ENCODE measurements at regions not wholly inside any gene's neighbourhood (a gene's known extent, or its start where the extent isn't known, plus 50 kb on each side); places are given as distances from the start of the nearest gene placed in this dataset.
"Not testable (repeated sequence)": the region's sequence is repeated elsewhere in the genome, so short reads cannot be mapped to it uniquely, and the experiment has no call there.

DNA sequence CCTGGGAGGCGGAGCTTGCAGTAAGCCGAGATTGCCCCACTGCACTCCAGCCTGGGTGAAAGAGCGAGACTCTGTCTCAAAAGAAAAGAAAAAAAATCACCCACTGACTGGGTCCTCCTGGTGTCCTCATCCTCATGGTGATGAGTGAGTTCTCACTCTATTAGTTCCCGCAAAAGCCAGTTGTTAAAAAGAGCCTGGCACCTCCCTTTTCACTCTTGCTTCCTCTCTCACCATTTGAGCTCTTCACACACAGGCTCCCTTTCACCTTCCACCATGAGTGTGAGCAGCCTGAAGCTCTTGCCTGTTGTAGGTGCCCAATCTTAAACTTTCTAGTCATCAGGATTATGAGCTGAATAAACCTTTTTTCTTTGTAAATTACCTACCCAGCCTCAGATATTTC lies 176.4 kb downstream of the SLC38A4 start:
- H3K9me3 ChIP-seq (ENCODE audit: control insufficient read depth, insufficient read depth, low read depth, low read length) = no peaks in the 10 kb centered on the region
- H3K36me3 ChIP-seq (ENCODE audit: control insufficient read depth, insufficient read depth, low read length) = no peaks in the 10 kb centered on the region
- H4K20me1 ChIP-seq (ENCODE audit: control insufficient read depth, extremely low read depth, insufficient read depth, low read length) = no peaks in the 10 kb centered on the region
- TF ChIP-seq EZH2 (IDR thresholded peaks at IDR 0.05; ENCODE audit: low read length, missing control alignments) = no peak
- TF ChIP-seq, protein P1, sequence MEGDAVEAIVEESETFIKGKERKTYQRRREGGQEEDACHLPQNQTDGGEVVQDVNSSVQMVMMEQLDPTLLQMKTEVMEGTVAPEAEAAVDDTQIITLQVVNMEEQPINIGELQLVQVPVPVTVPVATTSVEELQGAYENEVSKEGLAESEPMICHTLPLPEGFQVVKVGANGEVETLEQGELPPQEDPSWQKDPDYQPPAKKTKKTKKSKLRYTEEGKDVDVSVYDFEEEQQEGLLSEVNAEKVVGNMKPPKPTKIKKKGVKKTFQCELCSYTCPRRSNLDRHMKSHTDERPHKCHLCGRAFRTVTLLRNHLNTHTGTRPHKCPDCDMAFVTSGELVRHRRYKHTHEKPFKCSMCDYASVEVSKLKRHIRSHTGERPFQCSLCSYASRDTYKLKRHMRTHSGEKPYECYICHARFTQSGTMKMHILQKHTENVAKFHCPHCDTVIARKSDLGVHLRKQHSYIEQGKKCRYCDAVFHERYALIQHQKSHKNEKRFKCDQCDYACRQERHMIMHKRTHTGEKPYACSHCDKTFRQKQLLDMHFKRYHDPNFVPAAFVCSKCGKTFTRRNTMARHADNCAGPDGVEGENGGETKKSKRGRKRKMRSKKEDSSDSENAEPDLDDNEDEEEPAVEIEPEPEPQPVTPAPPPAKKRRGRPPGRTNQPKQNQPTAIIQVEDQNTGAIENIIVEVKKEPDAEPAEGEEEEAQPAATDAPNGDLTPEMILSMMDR (conservative IDR thresholded peaks at IDR 0.05 in 1 of 2, IDR thresholded peaks at IDR 0.05 in 1 of 2; ENCODE audit: low read depth in 1 of 2, low read length in 2 of 2) = no peak
- H2AFZ ChIP-seq (ENCODE audit: low read length) = no peak overlapping the region
- DNase-seq (ENCODE audit: low read depth in 2 of 2) = no peak
- no peak overlapping the region for H3K4me3 ChIP-seq (replicated peaks in 1 of 4; ENCODE audit: control extremely low read depth in 1 of 4, insufficient read depth in 1 of 4, low read depth in 3 of 4, low read length in 4 of 4)
- H3K9ac ChIP-seq (ENCODE audit: insufficient read depth, low read length) = no peak overlapping the region
- H3K4me2 ChIP-seq (ENCODE audit: extremely low read depth, insufficient read depth, low read length) = no peak overlapping the region
- H3K79me2 ChIP-seq (ENCODE audit: control insufficient read depth, insufficient read depth, low read length) = no peaks in the 10 kb centered on the region
- H3K27me3 ChIP-seq (ENCODE audit: control insufficient read depth, insufficient read depth, low read length) = no peaks in the 10 kb centered on the region
- H3K27ac ChIP-seq (ENCODE audit: insufficient read depth, low read length) = no peak overlapping the region
- no peaks in the 10 kb centered on the region for H3K4me1 ChIP-seq (ENCODE audit: control insufficient read depth, extremely low read depth, insufficient read depth, low read length)

DNA sequence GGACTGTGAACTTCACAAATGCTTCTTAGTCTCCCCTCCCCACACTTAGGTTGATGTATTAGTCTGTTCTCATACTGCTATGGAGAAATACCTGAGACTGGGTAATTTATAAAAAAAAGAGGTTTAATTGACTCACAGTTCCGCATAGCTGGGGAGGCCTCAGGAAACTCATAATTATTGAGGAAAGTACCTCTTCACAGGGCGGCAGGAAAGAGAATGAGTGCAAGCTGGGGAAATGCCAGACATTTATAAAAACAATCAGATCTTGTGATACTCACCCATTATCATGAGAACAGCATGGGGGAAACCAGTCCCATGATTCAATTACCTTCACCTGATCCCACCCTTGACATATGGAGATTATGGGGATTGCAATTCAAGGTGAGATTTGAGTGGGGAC lies 178.8 kb downstream of the SLC38A4 start:
- no peak for TF ChIP-seq EZH2 (IDR thresholded peaks at IDR 0.05; ENCODE audit: low read length, missing control alignments)
- TF ChIP-seq, protein P1 (conservative IDR thresholded peaks at IDR 0.05 in 1 of 2, IDR thresholded peaks at IDR 0.05 in 1 of 2; ENCODE audit: low read depth in 1 of 2, low read length in 2 of 2) = no peak
- Histone ChIP-seq H3K36me3 (ENCODE audit: control insufficient read depth, insufficient read depth, low read length) (no peaks in the 10 kb centered on the region), H3K9ac (ENCODE audit: insufficient read depth, low read length) (no peak overlapping the region), H2AFZ (ENCODE audit: low read length) (no peak overlapping the region), H3K27me3 (ENCODE audit: control insufficient read depth, insufficient read depth, low read length) (no peaks in the 10 kb centered on the region), H3K4me2 (ENCODE audit: extremely low read depth, insufficient read depth, low read length) (no peak overlapping the region), H3K9me3 (ENCODE audit: control insufficient read depth, insufficient read depth, low read depth, low read length) (no peaks in the 10 kb centered on the region), H3K4me3 (replicated peaks in 1 of 4; ENCODE audit: control extremely low read depth in 1 of 4, insufficient read depth in 1 of 4, low read depth in 3 of 4, low read length in 4 of 4) (no peak overlapping the region), H3K79me2 (ENCODE audit: control insufficient read depth, insufficient read depth, low read length) (no peaks in the 10 kb centered on the region), H3K4me1 (ENCODE audit: control insufficient read depth, extremely low read depth, insufficient read depth, low read length) (no peaks in the 10 kb centered on the region), H4K20me1 (ENCODE audit: control insufficient read depth, extremely low read depth, insufficient read depth, low read length) (no peaks in the 10 kb centered on the region), H3K27ac (ENCODE audit: insufficient read depth, low read length) (no peak overlapping the region)
- no peak for DNase-seq (ENCODE audit: low read depth in 2 of 2)

DNA sequence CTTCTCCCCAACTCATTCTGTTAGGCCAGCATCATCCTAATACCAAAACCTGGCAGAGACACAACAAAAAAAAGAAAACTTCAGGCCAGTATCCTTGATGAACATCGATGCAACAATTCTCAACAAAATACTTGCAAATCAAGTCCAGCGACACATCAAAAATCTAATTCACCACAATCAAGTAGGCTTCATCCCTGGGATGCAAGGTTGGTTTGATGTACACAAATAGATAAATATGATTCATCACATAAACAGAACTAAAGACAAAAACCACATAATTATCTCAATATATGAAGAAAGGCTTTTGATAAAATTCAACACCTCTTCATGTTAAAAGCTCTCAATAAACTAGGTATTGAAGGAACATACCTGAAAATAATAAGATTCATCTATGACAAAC lies 184.1 kb downstream of the SLC38A4 start:
- not testable (repeated sequence) for H3K4me2 ChIP-seq (ENCODE audit: extremely low read depth, insufficient read depth, low read length)

More for the DNA sequence above, 184.1 kb downstream of the SLC38A4 start:
- not testable (repeated sequence) for H3K4me1 ChIP-seq (ENCODE audit: control insufficient read depth, extremely low read depth, insufficient read depth, low read length); H3K79me2 ChIP-seq (ENCODE audit: control insufficient read depth, insufficient read depth, low read length); H3K9ac ChIP-seq (ENCODE audit: insufficient read depth, low read length); H3K36me3 ChIP-seq (ENCODE audit: control insufficient read depth, insufficient read depth, low read length); H3K27ac ChIP-seq (ENCODE audit: insufficient read depth, low read length); H4K20me1 ChIP-seq (ENCODE audit: control insufficient read depth, extremely low read depth, insufficient read depth, low read length); H3K4me3 ChIP-seq (replicated peaks in 1 of 4; ENCODE audit: control extremely low read depth in 1 of 4, insufficient read depth in 1 of 4, low read depth in 3 of 4, low read length in 4 of 4); DNase-seq (ENCODE audit: low read depth in 2 of 2); H3K9me3 ChIP-seq (ENCODE audit: control insufficient read depth, insufficient read depth, low read depth, low read length); H3K27me3 ChIP-seq (ENCODE audit: control insufficient read depth, insufficient read depth, low read length); H2AFZ ChIP-seq (ENCODE audit: low read length)
